ENCODE measurements at regions not wholly inside any gene's neighbourhood (a gene's known extent, or its start where the extent isn't known, plus 50 kb on each side); places are given as distances from the start of the nearest gene placed in this dataset.
"Not testable (repeated sequence)": the region's sequence is repeated elsewhere in the genome, so short reads cannot be mapped to it uniquely, and the experiment has no call there.

GRCh38 chrX:136975684-136976470 is 57.9 kb downstream of the GPR101 start:
- H3K27me3 Mint-ChIP-seq: no peaks in the 10 kb centered on the region
- H3K9me3 Mint-ChIP-seq: no peaks in the 10 kb centered on the region
- no peak for ATAC-seq
- H3K27ac Mint-ChIP-seq: no peak overlapping the region
- peaks cover 3% of the 10 kb centered on the region for H3K4me1 Mint-ChIP-seq
- no peak overlapping the region for H3K4me3 Mint-ChIP-seq
- peaks cover 13% of the 10 kb centered on the region for H3K36me3 Mint-ChIP-seq

GRCh38 chrX:136967966-136968365 is 65.8 kb downstream of the GPR101 start:
- H3K36me3 Mint-ChIP-seq: peaks cover 6% of the 10 kb centered on the region
- H3K9me3 Mint-ChIP-seq: no peaks in the 10 kb centered on the region
- H3K4me3 Mint-ChIP-seq: no peak overlapping the region
- H3K4me1 Mint-ChIP-seq: peaks cover 6% of the 10 kb centered on the region
- no peak overlapping the region for H3K27ac Mint-ChIP-seq
- ATAC-seq: no peak
- no peaks in the 10 kb centered on the region for H3K27me3 Mint-ChIP-seq

- Mint-ChIP-seq H3K4me3 (no peak overlapping the region), H3K9me3 (no peaks in the 10 kb centered on the region), H3K27ac (no peak overlapping the region), H3K4me1 (no peaks in the 10 kb centered on the region), H3K36me3 (peaks cover 6% of the 10 kb centered on the region), H3K27me3 (no peaks in the 10 kb centered on the region)
- no peak for ATAC-seq
Observed at GRCh38 chrX:136963973-136964372, 69.8 kb downstream of the GPR101 start.

- no peaks in the 10 kb centered on the region for H3K36me3 Mint-ChIP-seq
- H3K9me3 Mint-ChIP-seq: no peaks in the 10 kb centered on the region
- no peaks in the 10 kb centered on the region for H3K27me3 Mint-ChIP-seq
- H3K4me3 Mint-ChIP-seq: no peak overlapping the region
- H3K4me1 Mint-ChIP-seq: no peaks in the 10 kb centered on the region
- no peak for ATAC-seq
- H3K27ac Mint-ChIP-seq: no peak overlapping the region
Observed at GRCh38 chrX:136961594-136962135, 72.1 kb downstream of the GPR101 start.

GRCh38 chrX:136954930-136955329 is 74.4 kb upstream of the RBMX start:
- ATAC-seq: no peak
- no peaks in the 10 kb centered on the region for H3K4me1 Mint-ChIP-seq
- no peaks in the 10 kb centered on the region for H3K36me3 Mint-ChIP-seq
- H3K27me3 Mint-ChIP-seq: no peaks in the 10 kb centered on the region
- H3K27ac Mint-ChIP-seq: no peak overlapping the region
- no peaks in the 10 kb centered on the region for H3K9me3 Mint-ChIP-seq
- no peak overlapping the region for H3K4me3 Mint-ChIP-seq

- Mint-ChIP-seq H3K27me3 (no peaks in the 10 kb centered on the region), H3K4me3 (no peak overlapping the region), H3K4me1 (no peaks in the 10 kb centered on the region), H3K36me3 (no peaks in the 10 kb centered on the region), H3K9me3 (no peaks in the 10 kb centered on the region), H3K27ac (no peak overlapping the region)
- ATAC-seq: peak; percentile 74
Observed at GRCh38 chrX:136953867-136954787, 73.6 kb upstream of the RBMX start.

- Mint-ChIP-seq H3K27ac (no peak overlapping the region), H3K9me3 (no peaks in the 10 kb centered on the region), H3K4me3 (no peak overlapping the region)
Observed at GRCh38 chrX:136950211-136950610, 69.7 kb upstream of the RBMX start.

GRCh38 chrX:136941396-136942337 is 61.1 kb upstream of the RBMX start:
- no peak for ATAC-seq
- Mint-ChIP-seq H3K4me1 (no peaks in the 10 kb centered on the region), H3K27ac (no peak overlapping the region)

More at GRCh38 chrX:136950211-136950610, 69.7 kb upstream of the RBMX start:
- Mint-ChIP-seq H3K4me1 (no peaks in the 10 kb centered on the region), H3K36me3 (no peaks in the 10 kb centered on the region), H3K27me3 (no peaks in the 10 kb centered on the region)
- ATAC-seq: no peak

GRCh38 chrX:136936183-136936549 is 55.6 kb upstream of the RBMX start:
- no peak for ATAC-seq
- Mint-ChIP-seq H3K4me3 (no peak overlapping the region), H3K36me3 (peaks cover 18% of the 10 kb centered on the region), H3K27ac (no peak overlapping the region), H3K27me3 (no peaks in the 10 kb centered on the region), H3K4me1 (peaks cover 10% of the 10 kb centered on the region), H3K9me3 (no peaks in the 10 kb centered on the region)

More at GRCh38 chrX:136941396-136942337, 61.1 kb upstream of the RBMX start:
- H3K9me3 Mint-ChIP-seq: no peaks in the 10 kb centered on the region
- no peaks in the 10 kb centered on the region for H3K27me3 Mint-ChIP-seq
- H3K36me3 Mint-ChIP-seq: peaks cover 14% of the 10 kb centered on the region
- no peak overlapping the region for H3K4me3 Mint-ChIP-seq

- not testable (repeated sequence) for H3K27ac Mint-ChIP-seq, H3K27me3 Mint-ChIP-seq, H3K9me3 Mint-ChIP-seq, ATAC-seq, H3K4me3 Mint-ChIP-seq
- peaks cover 10% of the 10 kb centered on the region for H3K4me1 Mint-ChIP-seq
- H3K36me3 Mint-ChIP-seq: peaks cover 18% of the 10 kb centered on the region
Observed at GRCh38 chrX:136935533-136936182, 55.1 kb upstream of the RBMX start.

GRCh38 chrX:136934652-136935051 is 54.1 kb upstream of the RBMX start:
- H3K4me3 Mint-ChIP-seq, H3K27ac Mint-ChIP-seq, H3K27me3 Mint-ChIP-seq, ATAC-seq, H3K9me3 Mint-ChIP-seq: not testable (repeated sequence)
- H3K4me1 Mint-ChIP-seq: peaks cover 10% of the 10 kb centered on the region
- peaks cover 23% of the 10 kb centered on the region for H3K36me3 Mint-ChIP-seq

GRCh38 chrX:136933611-136934145 is 53.2 kb upstream of the RBMX start:
- H3K4me3 Mint-ChIP-seq: no peak overlapping the region
- no peaks in the 10 kb centered on the region for H3K27me3 Mint-ChIP-seq
- no peaks in the 10 kb centered on the region for H3K9me3 Mint-ChIP-seq
- peaks cover 10% of the 10 kb centered on the region for H3K4me1 Mint-ChIP-seq
- no peak overlapping the region for H3K27ac Mint-ChIP-seq
- ATAC-seq: no peak
- H3K36me3 Mint-ChIP-seq: peaks cover 27% of the 10 kb centered on the region

- H3K27ac Mint-ChIP-seq: no peak overlapping the region
- no peaks in the 10 kb centered on the region for H3K9me3 Mint-ChIP-seq
- H3K36me3 Mint-ChIP-seq: peaks cover 25% of the 10 kb centered on the region
- no peak for ATAC-seq
- H3K4me1 Mint-ChIP-seq: peaks cover 10% of the 10 kb centered on the region
- no peak overlapping the region for H3K4me3 Mint-ChIP-seq
- no peaks in the 10 kb centered on the region for H3K27me3 Mint-ChIP-seq
Observed at GRCh38 chrX:136931661-136932060, 51.1 kb upstream of the RBMX start.
